ENCODE measurements at regions not wholly inside any gene's neighbourhood (a gene's known extent, or its start where the extent isn't known, plus 50 kb on each side); places are given as distances from the start of the nearest gene placed in this dataset.

- Mint-ChIP-seq H3K27ac (peak overlapping the region in 3 of 7 donors; percentile 5 to 72 (median 60)), H3K4me3 (no peak overlapping the region), H3K36me3 (no peaks in the 10 kb centered on the region), H3K4me1 (peaks cover 21% of the 10 kb centered on the region), H3K27me3 (ENCODE audit: low read depth in 3 of 3) (peaks cover 0 to 3% (median 1%) of the 10 kb centered on the region in 3 donors), H3K9me3 (peaks cover 0 to 14% (median 3%) of the 10 kb centered on the region in 7 donors)
- Histone ChIP-seq H3K9ac (ENCODE audit: insufficient read depth, low read length, poor library complexity, severe bottlenecking) (no peak overlapping the region), H3K4me2 (replicated peaks; ENCODE audit: extremely low read depth, low read length, poor library complexity, severe bottlenecking) (peak overlapping the region; percentile 12), H3K27ac (ENCODE audit: low read depth in 1 of 2, low read length in 2 of 2) (no peak overlapping the region), H3K36me3 (replicated peaks in 1 of 2; ENCODE audit: control insufficient read depth in 1 of 2, insufficient read depth in 2 of 2, low read length in 2 of 2) (no peaks in the 10 kb centered on the region), H3K79me2 (ENCODE audit: insufficient read depth, low read length) (no peaks in the 10 kb centered on the region), H2AFZ (ENCODE audit: insufficient read depth, low read depth, low read length, poor library complexity, severe bottlenecking) (peak overlapping the region; percentile 65), H4K20me1 (ENCODE audit: insufficient read depth, low read length) (no peaks in the 10 kb centered on the region), H3K4me1 (ENCODE audit: control insufficient read depth in 1 of 2, insufficient read depth in 2 of 2, low read length in 2 of 2) (peaks cover 5 to 11% of the 10 kb centered on the region in 2 donors), H3K4me3 (replicated peaks in 1 of 3; ENCODE audit: low read depth in 2 of 3, low read length in 3 of 3) (no peak overlapping the region), H3K9me3 (replicated peaks in 1 of 2; ENCODE audit: control insufficient read depth in 1 of 2, insufficient read depth in 1 of 2, low read length in 2 of 2) (peaks cover 0 to 6% of the 10 kb centered on the region in 2 donors), H3K27me3 (ENCODE audit: control insufficient read depth in 2 of 2, insufficient read depth in 2 of 2, low read length in 2 of 2) (no peaks in the 10 kb centered on the region)
- TF ChIP-seq, protein P1, sequence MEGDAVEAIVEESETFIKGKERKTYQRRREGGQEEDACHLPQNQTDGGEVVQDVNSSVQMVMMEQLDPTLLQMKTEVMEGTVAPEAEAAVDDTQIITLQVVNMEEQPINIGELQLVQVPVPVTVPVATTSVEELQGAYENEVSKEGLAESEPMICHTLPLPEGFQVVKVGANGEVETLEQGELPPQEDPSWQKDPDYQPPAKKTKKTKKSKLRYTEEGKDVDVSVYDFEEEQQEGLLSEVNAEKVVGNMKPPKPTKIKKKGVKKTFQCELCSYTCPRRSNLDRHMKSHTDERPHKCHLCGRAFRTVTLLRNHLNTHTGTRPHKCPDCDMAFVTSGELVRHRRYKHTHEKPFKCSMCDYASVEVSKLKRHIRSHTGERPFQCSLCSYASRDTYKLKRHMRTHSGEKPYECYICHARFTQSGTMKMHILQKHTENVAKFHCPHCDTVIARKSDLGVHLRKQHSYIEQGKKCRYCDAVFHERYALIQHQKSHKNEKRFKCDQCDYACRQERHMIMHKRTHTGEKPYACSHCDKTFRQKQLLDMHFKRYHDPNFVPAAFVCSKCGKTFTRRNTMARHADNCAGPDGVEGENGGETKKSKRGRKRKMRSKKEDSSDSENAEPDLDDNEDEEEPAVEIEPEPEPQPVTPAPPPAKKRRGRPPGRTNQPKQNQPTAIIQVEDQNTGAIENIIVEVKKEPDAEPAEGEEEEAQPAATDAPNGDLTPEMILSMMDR (IDR thresholded peaks at IDR 0.05): no peak
- intact Hi-C loops (cut with micrococcal nuclease): no loop called here
- WGBS (ENCODE audit: insufficient coverage): 39% methylated on average over 5 of the region's 9 CpGs
- DNase-seq: peak in 1 of 3 donors; percentile 32
Observed at GRCh38 chr13:24625870-24626849, 54.0 kb upstream of the ATP12A start.

GRCh38 chr13:24627090-24627714 is 53.0 kb upstream of the ATP12A start:
- Mint-ChIP-seq H3K9me3 (peaks cover 2 to 14% (median 3%) of the 10 kb centered on the region in 7 donors), H3K4me3 (no peak overlapping the region), H3K27me3 (ENCODE audit: low read depth in 3 of 3) (peaks cover 0 to 3% (median 2%) of the 10 kb centered on the region in 3 donors), H3K4me1 (peaks cover 22% of the 10 kb centered on the region), H3K36me3 (no peaks in the 10 kb centered on the region), H3K27ac (peak overlapping the region in 1 of 7 donors; percentile 21)
- Histone ChIP-seq H3K9me3 (replicated peaks in 1 of 2; ENCODE audit: control insufficient read depth in 1 of 2, insufficient read depth in 1 of 2, low read length in 2 of 2) (peaks cover 0 to 6% of the 10 kb centered on the region in 2 donors), H3K4me1 (ENCODE audit: control insufficient read depth in 1 of 2, insufficient read depth in 2 of 2, low read length in 2 of 2) (peaks cover 6 to 11% of the 10 kb centered on the region in 2 donors), H3K27ac (ENCODE audit: low read depth in 1 of 2, low read length in 2 of 2) (no peak overlapping the region), H2AFZ (ENCODE audit: insufficient read depth, low read depth, low read length, poor library complexity, severe bottlenecking) (no peak overlapping the region), H3K36me3 (replicated peaks in 1 of 2; ENCODE audit: control insufficient read depth in 1 of 2, insufficient read depth in 2 of 2, low read length in 2 of 2) (no peaks in the 10 kb centered on the region), H3K27me3 (ENCODE audit: control insufficient read depth in 2 of 2, insufficient read depth in 2 of 2, low read length in 2 of 2) (no peaks in the 10 kb centered on the region), H3K4me3 (replicated peaks in 1 of 3; ENCODE audit: low read depth in 2 of 3, low read length in 3 of 3) (no peak overlapping the region), H3K9ac (ENCODE audit: insufficient read depth, low read length, poor library complexity, severe bottlenecking) (no peak overlapping the region), H3K79me2 (ENCODE audit: insufficient read depth, low read length) (no peaks in the 10 kb centered on the region), H4K20me1 (ENCODE audit: insufficient read depth, low read length) (no peaks in the 10 kb centered on the region), H3K4me2 (replicated peaks; ENCODE audit: extremely low read depth, low read length, poor library complexity, severe bottlenecking) (no peak overlapping the region)
- TF ChIP-seq, protein P1 (IDR thresholded peaks at IDR 0.05): no peak
- intact Hi-C loops (cut with micrococcal nuclease): no loop called here
- DNase-seq: no peak
- WGBS (ENCODE audit: insufficient coverage): 97% methylated on average over 19 of the region's 25 CpGs

Data from CD14-positive monocyte (primary cell).